K562 (cell line): ENCODE measurements at regions not wholly inside any gene's neighbourhood (a gene's known extent, or its start where the extent isn't known, plus 50 kb on each side); places are given as distances from the start of the nearest gene placed in this dataset.

Experiments
- CTCF ChIP-seq, 3 experiments: IDR thresholded peaks in 2 of 3; conservative IDR thresholded peaks in 1 of 3; 2 replicates each; pipeline ENCODE4 v1.5.1; 2011 to 2012; ENCODE audit warnings: low read length in 3 of 3, mild to moderate bottlenecking in 3 of 3, control low read depth in 2 of 3, improper control_type of control experiment in 1 of 3, inconsistent platforms in 1 of 3, low read depth in 1 of 3, mixed read lengths in 1 of 3, moderate library complexity in 1 of 3; ENCODE audit not compliant: insufficient read depth in 2 of 3
- E2F1 ChIP-seq: sonication (generic); formaldehyde crosslinking; IDR thresholded peaks from 2 replicates; pipeline ENCODE4 v1.8.1; 2023; ENCODE audit warnings: mild to moderate bottlenecking, missing genetic modification reagents, moderate library complexity
- KDM1A ChIP-seq, 2 experiments: fragments of 450-650 bp; IDR thresholded peaks; 2 replicates each; pipeline ENCODE4 v1.6.1; 2016; ENCODE audit warnings: mild to moderate bottlenecking in 2 of 2
- MECOM ChIP-seq: fragments of 250-450 bp; sonication (Bioruptor Pico); IDR thresholded peaks from 2 replicates; pipeline ENCODE4 v1.8.0; 2022; ENCODE audit warnings: inconsistent platforms
- MGA ChIP-seq: fragments of 450-650 bp; IDR thresholded peaks from 2 replicates; pipeline ENCODE4 v1.6.1; 2016; ENCODE audit warnings: mild to moderate bottlenecking, moderate library complexity
- POLR2A ChIP-seq: fragments of 450-650 bp; conservative IDR thresholded peaks from 2 replicates; pipeline ENCODE4 v1.6.1; 2016
- RAD21 ChIP-seq, 2 experiments: fragments of 250-450 bp in 1 of 2; fragments of 450-650 bp in 1 of 2; sonication (Bioruptor Pico) in 1 of 2; formaldehyde crosslinking in 1 of 2; IDR thresholded peaks in 1 of 2; conservative IDR thresholded peaks in 1 of 2; 2 replicates each; pipeline versions ENCODE4 v1.4.0 to v1.8.0; 2020 to 2022; ENCODE audit warnings: mild to moderate bottlenecking in 2 of 2, moderate library complexity in 1 of 2
- TRIM25 ChIP-seq: fragments of 450-650 bp; IDR thresholded peaks from 2 replicates; pipeline ENCODE4 v1.7.0; 2016; ENCODE audit warnings: borderline replicate concordance

- TF ChIP-seq KDM1A (IDR thresholded peaks at IDR 0.05), result no peak
- TF ChIP-seq TRIM25, result no peak
- TF ChIP-seq MGA, result no peak
- TF ChIP-seq POLR2A, result no peak
- TF ChIP-seq RAD21 (CRISPR knock-in tag; conservative IDR thresholded peaks at IDR 0.05 in 1 of 2, IDR thresholded peaks at IDR 0.05 in 1 of 2), result no peak
- no peak for TF ChIP-seq CTCF (IDR thresholded peaks at IDR 0.05 in 2 of 3, conservative IDR thresholded peaks at IDR 0.05 in 1 of 3; ENCODE audit: insufficient read depth in 2 of 3, low read depth in 1 of 3, low read length in 3 of 3)
- TF ChIP-seq MECOM (CRISPR knock-in tag), result no peak
- TF ChIP-seq E2F1 (CRISPR knock-in tag), result no peak
Observed at GRCh38 chr18:41406834-41407233, 548.2 kb upstream of the PIK3C3 start.
